ENCODE measurements at regions not wholly inside any gene's neighbourhood (a gene's known extent, or its start where the extent isn't known, plus 50 kb on each side); places are given as distances from the start of the nearest gene placed in this dataset.
"Not testable (repeated sequence)": the region's sequence is repeated elsewhere in the genome, so short reads cannot be mapped to it uniquely, and the experiment has no call there.

- no peaks in the 10 kb centered on the region for H3K36me3 ChIP-seq
- DNase-seq (ENCODE audit: low spot score): no peak
- no peak overlapping the region for H3K4me3 ChIP-seq
- peaks cover 0 to 6% of the 10 kb centered on the region in 2 donors for H3K9me3 ChIP-seq
- no peaks in the 10 kb centered on the region for H3K27me3 ChIP-seq
- H3K27ac ChIP-seq: no peak overlapping the region
- no peak for TF ChIP-seq CTCF (IDR thresholded peaks at IDR 0.05)
- H3K4me1 ChIP-seq: no peaks in the 10 kb centered on the region
Measured at GRCh38 chr13:81383444-81383843, 1042.5 kb upstream of the SPRY2 start.

DNA sequence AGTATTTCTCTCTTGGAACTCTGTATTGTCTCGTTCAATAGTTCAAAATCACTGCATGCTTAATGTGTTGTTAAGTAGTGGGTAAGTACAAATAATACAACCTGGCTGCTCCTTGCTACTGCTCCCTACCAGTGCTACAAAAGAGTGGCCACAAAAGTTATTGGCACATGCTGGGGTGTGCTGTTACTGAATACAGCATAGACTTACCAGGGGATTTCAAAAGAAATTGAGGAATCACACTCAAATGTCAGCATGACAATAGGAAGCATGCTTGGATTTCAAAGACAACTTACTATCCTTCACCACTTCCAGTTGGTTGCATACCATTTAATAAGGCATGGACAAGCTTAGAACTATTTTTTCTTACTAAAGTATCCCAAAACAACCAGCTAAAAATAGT, 1041.3 kb upstream of the SPRY2 start:
- Histone ChIP-seq H3K4me3 (no peak overlapping the region), H3K9me3 (peaks cover 0 to 6% of the 10 kb centered on the region in 2 donors), H3K27me3 (no peaks in the 10 kb centered on the region), H3K36me3 (no peaks in the 10 kb centered on the region), H3K27ac (no peak overlapping the region), H3K4me1 (no peaks in the 10 kb centered on the region)
- no peak for DNase-seq (ENCODE audit: low spot score)
- TF ChIP-seq CTCF (IDR thresholded peaks at IDR 0.05): no peak

GRCh38 chr13:81381560-81381959, 1040.6 kb upstream of the SPRY2 start:
- no peak for TF ChIP-seq CTCF (IDR thresholded peaks at IDR 0.05)
- Histone ChIP-seq H3K27me3 (no peaks in the 10 kb centered on the region), H3K27ac (no peak overlapping the region), H3K4me3 (no peak overlapping the region), H3K36me3 (no peaks in the 10 kb centered on the region), H3K9me3 (peaks cover 0 to 6% of the 10 kb centered on the region in 2 donors), H3K4me1 (no peaks in the 10 kb centered on the region)
- DNase-seq (ENCODE audit: low spot score): no peak

- TF ChIP-seq CTCF (IDR thresholded peaks at IDR 0.05): no peak
- Histone ChIP-seq H3K4me1 (no peaks in the 10 kb centered on the region), H3K4me3 (no peak overlapping the region), H3K9me3 (no peaks in the 10 kb centered on the region), H3K36me3 (no peaks in the 10 kb centered on the region), H3K27ac (no peak overlapping the region), H3K27me3 (no peaks in the 10 kb centered on the region)
- DNase-seq (ENCODE audit: low spot score): no peak
Measured at GRCh38 chr13:81379183-81379582, 1038.3 kb upstream of the SPRY2 start.

DNA sequence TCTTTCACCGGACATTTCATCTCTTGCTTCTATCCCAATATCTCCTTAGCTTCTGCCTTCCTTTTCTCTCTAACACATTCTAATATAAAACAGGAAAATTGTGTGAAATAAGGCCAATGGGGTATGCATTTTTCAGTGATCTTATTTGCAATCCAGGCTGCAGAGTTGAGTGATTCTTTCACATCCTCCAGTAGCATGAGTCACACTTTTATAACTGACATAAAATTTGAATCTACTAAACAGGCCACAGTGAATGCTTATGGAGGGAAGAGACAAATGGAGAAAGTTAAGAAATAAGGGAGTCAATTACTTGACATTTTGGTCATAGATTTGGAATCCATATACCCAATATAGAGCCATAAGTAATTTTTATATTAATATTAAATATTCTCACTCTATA, 1037.0 kb upstream of the SPRY2 start:
- no peaks in the 10 kb centered on the region for H3K9me3 ChIP-seq
- TF ChIP-seq CTCF (IDR thresholded peaks at IDR 0.05): no peak
- no peaks in the 10 kb centered on the region for H3K4me1 ChIP-seq
- H3K27ac ChIP-seq: no peak overlapping the region
- DNase-seq (ENCODE audit: low spot score): no peak
- no peaks in the 10 kb centered on the region for H3K27me3 ChIP-seq
- no peaks in the 10 kb centered on the region for H3K36me3 ChIP-seq
- H3K4me3 ChIP-seq: no peak overlapping the region

- DNase-seq (ENCODE audit: low spot score): no peak
- no peak overlapping the region for H3K4me3 ChIP-seq
- H3K4me1 ChIP-seq: no peaks in the 10 kb centered on the region
- H3K9me3 ChIP-seq: no peaks in the 10 kb centered on the region
- no peak for TF ChIP-seq CTCF (IDR thresholded peaks at IDR 0.05)
- no peaks in the 10 kb centered on the region for H3K36me3 ChIP-seq
- H3K27me3 ChIP-seq: no peaks in the 10 kb centered on the region
- no peak overlapping the region for H3K27ac ChIP-seq
Measured at GRCh38 chr13:81375709-81376108, 1034.8 kb upstream of the SPRY2 start.

DNA sequence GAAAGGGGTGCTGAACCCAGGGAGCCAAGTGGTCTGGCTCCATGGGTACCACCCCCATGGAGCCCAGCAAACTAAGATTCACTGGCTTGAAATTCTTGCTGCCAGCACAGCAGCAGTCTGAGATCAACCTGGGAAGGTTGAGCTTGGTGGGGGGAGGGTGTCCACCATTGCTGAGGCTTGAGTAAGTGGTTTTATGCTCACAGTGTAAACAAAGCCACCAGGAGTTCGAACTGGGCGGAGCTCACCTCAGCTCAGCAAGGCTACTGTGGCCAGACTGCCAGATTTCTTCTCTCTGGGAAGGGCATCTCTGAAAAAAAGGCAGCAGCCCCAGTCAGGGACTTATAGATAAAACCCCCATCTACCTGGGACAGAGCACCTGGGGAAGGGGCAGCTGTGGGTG, 1021.8 kb upstream of the SPRY2 start:
- DNase-seq (ENCODE audit: low spot score); H3K27me3 ChIP-seq; H3K36me3 ChIP-seq; H3K4me3 ChIP-seq; H3K27ac ChIP-seq; H3K9me3 ChIP-seq; H3K4me1 ChIP-seq: not testable (repeated sequence)
